DOHH2 (cell line): ENCODE measurements at regions not wholly inside any gene's neighbourhood (a gene's known extent, or its start where the extent isn't known, plus 50 kb on each side); places are given as distances from the start of the nearest gene placed in this dataset.

Experiments used
- H3F3A ChIP-seq: fragments of 200-600 bp; sonication (generic), shearing (Covaris generic); 2 replicates; pipeline ENCODE4 v1.6.0; 2016; ENCODE audit warnings: antibody characterized with exemption, mild to moderate bottlenecking; ENCODE audit not compliant: control insufficient read depth, insufficient read depth
- H3K27ac ChIP-seq: fragments of 200-600 bp; sonication (generic); 2 replicates; pipeline ENCODE4 v1.5.1; 2014; ENCODE audit warnings: low read depth, mild to moderate bottlenecking, low read length, moderate library complexity
- H3K27me3 ChIP-seq: fragments of 200-600 bp; sonication (generic); 2 replicates; pipeline ENCODE4 v1.6.1; 2014; ENCODE audit warnings: mild to moderate bottlenecking, low read length, mixed read lengths; ENCODE audit not compliant: control insufficient read depth
- H3K36me3 ChIP-seq: fragments of 200-600 bp; sonication (generic); 2 replicates; pipeline ENCODE4 v1.6.1; 2014; ENCODE audit warnings: mild to moderate bottlenecking, low read length, moderate library complexity, mixed read lengths; ENCODE audit not compliant: control insufficient read depth
- H3K4me1 ChIP-seq: fragments of 200-600 bp; sonication (generic); 2 replicates; pipeline ENCODE4 v1.6.1; 2014; ENCODE audit warnings: mild to moderate bottlenecking, low read length, mixed read lengths; ENCODE audit not compliant: control insufficient read depth
- H3K4me2 ChIP-seq: fragments of 200-600 bp; sonication (generic); 2 replicates; pipeline ENCODE4 v1.6.0; 2014; ENCODE audit warnings: mild to moderate bottlenecking, low read length, moderate library complexity
- H3K4me3 ChIP-seq: fragments of 200-600 bp; sonication (generic); 2 replicates; pipeline ENCODE4 v1.5.1; 2014; ENCODE audit warnings: mild to moderate bottlenecking, low read length, mixed read lengths
- H3K79me2 ChIP-seq: fragments of 200-600 bp; sonication (generic); 2 replicates; pipeline ENCODE4 v1.6.1; 2014; ENCODE audit warnings: mild to moderate bottlenecking, low read length, mixed read lengths; ENCODE audit not compliant: control insufficient read depth
- H3K9me2 ChIP-seq: fragments of 200-600 bp; sonication (generic); replicated peaks from 2 replicates; pipeline ENCODE4 v1.6.1; 2014; ENCODE audit warnings: mild to moderate bottlenecking, low read length, mixed read lengths; ENCODE audit not compliant: control insufficient read depth
- H3K9me3 ChIP-seq: fragments of 200-600 bp; sonication (generic); 2 replicates; pipeline ENCODE4 v1.6.1; 2014; ENCODE audit warnings: antibody characterized with exemption, low read length, mixed read lengths; ENCODE audit not compliant: control insufficient read depth, insufficient read depth
- H4K20me1 ChIP-seq: fragments of 200-600 bp; sonication (generic); 2 replicates; pipeline ENCODE4 v1.6.0; 2014; ENCODE audit warnings: low read depth, mild to moderate bottlenecking, antibody characterized with exemption, low read length, moderate library complexity; ENCODE audit not compliant: control insufficient read depth, insufficient read depth
- CTCF ChIP-seq: fragments of 200-600 bp; sonication (generic); IDR thresholded peaks from one replicate; pipeline ENCODE4 v1.5.1; 2014; ENCODE audit warnings: antibody characterized with exemption, mild to moderate bottlenecking, low read depth, low read length; ENCODE audit not compliant: poor library complexity, severe bottlenecking
- EZH2phosphoT487 ChIP-seq: fragments of 200-600 bp; sonication (generic); IDR thresholded peaks from 2 replicates; pipeline ENCODE4 v1.6.1; 2017; ENCODE audit warnings: borderline replicate concordance, mild to moderate bottlenecking, antibody characterized with exemption, low read length, moderate library complexity, mixed read lengths

- Histone ChIP-seq H3K4me3 (no peak overlapping the region), H3K36me3 (no peaks in the 10 kb centered on the region), H3F3A (no peaks in the 10 kb centered on the region), H3K9me3 (no peaks in the 10 kb centered on the region), H3K9me2 (no peaks in the 10 kb centered on the region), H3K4me1 (no peaks in the 10 kb centered on the region), H3K27ac (no peak overlapping the region), H3K4me2 (no peak overlapping the region), H3K79me2 (no peaks in the 10 kb centered on the region), H4K20me1 (no peaks in the 10 kb centered on the region), H3K27me3 (no peaks in the 10 kb centered on the region)
- TF ChIP-seq CTCF: no peak
- no peak for TF ChIP-seq EZH2phosphoT487
Measured at GRCh38 chr4:24370421-24370820, 213.9 kb downstream of the DHX15 start.

- H3K4me2 ChIP-seq: no peak overlapping the region
- no peaks in the 10 kb centered on the region for H3K36me3 ChIP-seq
- H4K20me1 ChIP-seq: no peaks in the 10 kb centered on the region
- no peaks in the 10 kb centered on the region for H3K27me3 ChIP-seq
- no peak for TF ChIP-seq CTCF
- H3F3A ChIP-seq: no peaks in the 10 kb centered on the region
- H3K9me3 ChIP-seq: no peaks in the 10 kb centered on the region
- H3K9me2 ChIP-seq: no peaks in the 10 kb centered on the region
- no peaks in the 10 kb centered on the region for H3K4me1 ChIP-seq
- H3K27ac ChIP-seq: no peak overlapping the region
- H3K79me2 ChIP-seq: no peaks in the 10 kb centered on the region
- H3K4me3 ChIP-seq: no peak overlapping the region
Measured at GRCh38 chr4:24369507-24370029, 214.8 kb downstream of the DHX15 start.

- TF ChIP-seq EZH2phosphoT487 (no peak), CTCF (no peak)
- H3K4me1 ChIP-seq: no peaks in the 10 kb centered on the region
- no peaks in the 10 kb centered on the region for H3K9me2 ChIP-seq
- no peaks in the 10 kb centered on the region for H4K20me1 ChIP-seq
- H3K27ac ChIP-seq: no peak overlapping the region
- H3K36me3 ChIP-seq: no peaks in the 10 kb centered on the region
- no peak overlapping the region for H3K4me3 ChIP-seq
- no peaks in the 10 kb centered on the region for H3K79me2 ChIP-seq
- no peaks in the 10 kb centered on the region for H3K27me3 ChIP-seq
- no peaks in the 10 kb centered on the region for H3K9me3 ChIP-seq
- H3K4me2 ChIP-seq: no peak overlapping the region
- no peaks in the 10 kb centered on the region for H3F3A ChIP-seq
Measured at GRCh38 chr4:24368801-24369200, 215.6 kb downstream of the DHX15 start.

- H4K20me1 ChIP-seq: no peaks in the 10 kb centered on the region
- no peaks in the 10 kb centered on the region for H3K79me2 ChIP-seq
- no peak overlapping the region for H3K27ac ChIP-seq
- H3K36me3 ChIP-seq: no peaks in the 10 kb centered on the region
- no peak overlapping the region for H3K4me2 ChIP-seq
- H3K4me1 ChIP-seq: no peaks in the 10 kb centered on the region
- no peaks in the 10 kb centered on the region for H3K9me3 ChIP-seq
- H3K27me3 ChIP-seq: no peaks in the 10 kb centered on the region
- H3K9me2 ChIP-seq: no peaks in the 10 kb centered on the region
- no peaks in the 10 kb centered on the region for H3F3A ChIP-seq
- TF ChIP-seq EZH2phosphoT487 (no peak), CTCF (no peak)
- no peak overlapping the region for H3K4me3 ChIP-seq
Measured at GRCh38 chr4:24364852-24365251, 219.5 kb downstream of the DHX15 start.
